Psoas muscle (tissue), 7 donors: ENCODE measurements at regions not wholly inside any gene's neighbourhood (a gene's known extent, or its start where the extent isn't known, plus 50 kb on each side); places are given as distances from the start of the nearest gene placed in this dataset.

Experiments used
- ATAC-seq, 4 donors: fragments of 200-7000 bp; cut with Tn5 transposase; one replicate each; pipeline ENCODE4 v1.9.1; 2020; ENCODE audit warnings: moderate library complexity in 3 of 4, mild to moderate bottlenecking in 2 of 4
- DNase-seq, 2 donors: peaks; one replicate each; pipeline ENCODE4 v3.0.0-alpha.2; 2020
- H3K27ac ChIP-seq: fragments of 200-600 bp; one replicate; pipeline ENCODE4 v1.8.0; 2022
- H3K27me3 ChIP-seq, 3 donors: fragments of 200-600 bp in 1 of 3; one replicate each; pipeline versions ENCODE4 v1.6.1 to v1.8.0; 2013 to 2022; ENCODE audit warnings: low read length in 2 of 3, mild to moderate bottlenecking in 2 of 3, moderate library complexity in 1 of 3; ENCODE audit not compliant: insufficient read depth in 3 of 3
- H3K36me3 ChIP-seq, 2 donors: fragments of 200-600 bp in 1 of 2; one replicate each; pipeline versions ENCODE4 v1.6.1 to v1.8.0; 2013 to 2022; ENCODE audit warnings: low read depth in 1 of 2, mild to moderate bottlenecking in 1 of 2, moderate library complexity in 1 of 2; ENCODE audit not compliant: insufficient read depth in 1 of 2
- H3K4me1 ChIP-seq: fragments of 200-600 bp; one replicate; pipeline ENCODE4 v1.8.0; 2022
- H3K4me3 ChIP-seq: fragments of 200-600 bp; one replicate; pipeline ENCODE4 v1.8.0; 2022; ENCODE audit warnings: mild to moderate bottlenecking
- H3K9me3 ChIP-seq: fragments of 200-600 bp; one replicate; pipeline ENCODE4 v1.8.0; 2022
- WGBS, 3 donors: extraction: QIAGEN DNeasy Blood & Tissue Kit; methylation state at CpG; one replicate each; pipeline versions ENCODE4 v1.1.6 to v1.1.7; 2013; 5-methylcytosine and 5-hydroxymethylcytosine counted together
- intact Hi-C, 2 donors: fragments of 100-400 bp; cut with DNase I; formaldehyde crosslinking; loops; one replicate each; pipeline versions ENCODE4 v1.11.0 to v1.14.2; 2022
- TF ChIP-seq, protein P1 (sequence below): fragments of 200-600 bp; IDR thresholded peaks from one replicate; pipeline ENCODE4 v1.8.0; 2022; ENCODE audit warnings: antibody characterized with exemption
- donor health status: healthy with polysubstance abuse.
- donor health status: DM: no; HTN: no; CAD: no; lungs with moderate emphysema.
- donor health status: Bipolar disorder and iron deficiency.
- donor health status: healthy.
- donor health status: DM: yes; HTN: yes; CAD: no.
- donor health status: DM: no; HTN: no; CAD: no.
- donor health status: DM: yes; HTN: yes; CAD: no.

- no peaks in the 10 kb centered on the region for H3K9me3 ChIP-seq
- intact Hi-C loops, result no loop called here
- DNase-seq, result no peak
- no peaks in the 10 kb centered on the region for H3K36me3 ChIP-seq
- ATAC-seq, result no peak
- no peak overlapping the region for H3K27ac ChIP-seq
- no peaks in the 10 kb centered on the region for H3K27me3 ChIP-seq
- H3K4me3 ChIP-seq, result no peak overlapping the region
- TF ChIP-seq, protein P1, sequence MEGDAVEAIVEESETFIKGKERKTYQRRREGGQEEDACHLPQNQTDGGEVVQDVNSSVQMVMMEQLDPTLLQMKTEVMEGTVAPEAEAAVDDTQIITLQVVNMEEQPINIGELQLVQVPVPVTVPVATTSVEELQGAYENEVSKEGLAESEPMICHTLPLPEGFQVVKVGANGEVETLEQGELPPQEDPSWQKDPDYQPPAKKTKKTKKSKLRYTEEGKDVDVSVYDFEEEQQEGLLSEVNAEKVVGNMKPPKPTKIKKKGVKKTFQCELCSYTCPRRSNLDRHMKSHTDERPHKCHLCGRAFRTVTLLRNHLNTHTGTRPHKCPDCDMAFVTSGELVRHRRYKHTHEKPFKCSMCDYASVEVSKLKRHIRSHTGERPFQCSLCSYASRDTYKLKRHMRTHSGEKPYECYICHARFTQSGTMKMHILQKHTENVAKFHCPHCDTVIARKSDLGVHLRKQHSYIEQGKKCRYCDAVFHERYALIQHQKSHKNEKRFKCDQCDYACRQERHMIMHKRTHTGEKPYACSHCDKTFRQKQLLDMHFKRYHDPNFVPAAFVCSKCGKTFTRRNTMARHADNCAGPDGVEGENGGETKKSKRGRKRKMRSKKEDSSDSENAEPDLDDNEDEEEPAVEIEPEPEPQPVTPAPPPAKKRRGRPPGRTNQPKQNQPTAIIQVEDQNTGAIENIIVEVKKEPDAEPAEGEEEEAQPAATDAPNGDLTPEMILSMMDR, result no peak
- 78 to 88% (median 79%) methylated on average over 2 of the region's 2 CpGs for WGBS, 3 donors
- no peaks in the 10 kb centered on the region for H3K4me1 ChIP-seq
Observed at GRCh38 chr2:234827096-234827860, 124.5 kb upstream of the SH3BP4 start.

- no peaks in the 10 kb centered on the region for H3K9me3 ChIP-seq
- 93 to 97% (median 96%) methylated on average over 5 of the region's 5 CpGs for WGBS, 3 donors
- H3K36me3 ChIP-seq, result no peaks in the 10 kb centered on the region
- no peaks in the 10 kb centered on the region for H3K4me1 ChIP-seq
- DNase-seq (no peak), ATAC-seq (no peak)
- no peak overlapping the region for H3K27ac ChIP-seq
- intact Hi-C loops, result no loop called here
- TF ChIP-seq, protein P1, result no peak
- no peaks in the 10 kb centered on the region for H3K27me3 ChIP-seq
- H3K4me3 ChIP-seq, result no peak overlapping the region
Observed at GRCh38 chr2:234826681-234827080, 125.1 kb upstream of the SH3BP4 start.

DNA sequence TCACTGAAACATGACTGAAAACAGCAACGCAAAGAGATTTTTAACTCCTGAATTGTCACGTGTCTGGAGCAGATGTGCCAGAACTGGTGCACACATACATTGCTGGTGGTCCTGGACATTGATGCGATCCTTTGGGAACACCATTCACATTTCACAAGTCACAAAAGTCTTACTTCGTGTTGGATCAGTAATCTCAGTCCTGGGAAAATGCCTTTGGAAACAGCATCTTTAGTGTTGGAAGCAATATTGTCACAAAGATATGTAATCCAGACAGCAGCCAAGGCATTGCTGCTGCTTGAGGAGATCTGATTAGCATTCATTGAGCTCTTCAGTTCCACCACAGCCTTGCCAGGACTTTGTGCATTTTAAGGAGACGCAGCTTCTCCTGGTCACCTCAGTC, 126.2 kb upstream of the SH3BP4 start:
- ATAC-seq (no peak), DNase-seq (no peak)
- no peaks in the 10 kb centered on the region for H3K9me3 ChIP-seq
- TF ChIP-seq, protein P1, result no peak
- no peak overlapping the region for H3K4me3 ChIP-seq
- 54 to 74% (median 69%) methylated on average over 5 of the region's 5 CpGs for WGBS, 3 donors
- H3K36me3 ChIP-seq, result no peaks in the 10 kb centered on the region
- peaks cover 0 to 1% (median 0%) of the 10 kb centered on the region in 3 donors for H3K27me3 ChIP-seq
- intact Hi-C loops, result no loop called here
- no peaks in the 10 kb centered on the region for H3K4me1 ChIP-seq
- no peak overlapping the region for H3K27ac ChIP-seq

- Histone ChIP-seq H3K27me3 (peaks cover 0 to 1% (median 0%) of the 10 kb centered on the region in 3 donors), H3K27ac (peak overlapping the region; percentile 16), H3K4me1 (no peaks in the 10 kb centered on the region), H3K9me3 (no peaks in the 10 kb centered on the region), H3K36me3 (no peaks in the 10 kb centered on the region), H3K4me3 (no peak overlapping the region)
- peak; percentile 60 to 83 (median 71) for ATAC-seq
- 22 to 32% (median 31%) methylated on average over 2 of the region's 2 CpGs for WGBS, 3 donors
- peak in 1 of 2 donors; percentile 37 for DNase-seq
- intact Hi-C loops, result no loop called here
- TF ChIP-seq, protein P1, result no peak
Observed at GRCh38 chr2:234823877-234824376, 127.9 kb upstream of the SH3BP4 start.
